HepG2 (cell line): ENCODE measurements at regions not wholly inside any gene's neighbourhood (a gene's known extent, or its start where the extent isn't known, plus 50 kb on each side); places are given as distances from the start of the nearest gene placed in this dataset.

Experiments used
- EZH2 ChIP-seq: conservative IDR thresholded peaks from 2 replicates; pipeline ENCODE4 v1.6.1; 2012; ENCODE audit warnings: mild to moderate bottlenecking, low read depth, low read length, moderate library complexity
- MAX ChIP-seq: IDR thresholded peaks from 2 replicates; pipeline ENCODE4 v1.6.1; 2012; ENCODE audit warnings: inconsistent platforms
- ZNF510 ChIP-seq: sonication (generic); formaldehyde crosslinking; IDR thresholded peaks from 2 replicates; pipeline ENCODE4 v1.4.0; 2020; ENCODE audit warnings: low read depth, mild to moderate bottlenecking, missing genetic modification reagents
- ZNF678 ChIP-seq: sonication (generic); formaldehyde crosslinking; IDR thresholded peaks from 2 replicates; pipeline ENCODE4 v1.4.0; 2020; ENCODE audit warnings: mild to moderate bottlenecking, missing genetic modification reagents

GRCh38 chr2:122186761-122187222, 431.3 kb downstream of the TSN start:
- TF ChIP-seq EZH2 (no peak), MAX (no peak), ZNF678 (CRISPR knock-in tag) (no peak), ZNF510 (CRISPR knock-in tag) (no peak)
